ENCODE measurements at regions not wholly inside any gene's neighbourhood (a gene's known extent, or its start where the extent isn't known, plus 50 kb on each side); places are given as distances from the start of the nearest gene placed in this dataset.

DNA sequence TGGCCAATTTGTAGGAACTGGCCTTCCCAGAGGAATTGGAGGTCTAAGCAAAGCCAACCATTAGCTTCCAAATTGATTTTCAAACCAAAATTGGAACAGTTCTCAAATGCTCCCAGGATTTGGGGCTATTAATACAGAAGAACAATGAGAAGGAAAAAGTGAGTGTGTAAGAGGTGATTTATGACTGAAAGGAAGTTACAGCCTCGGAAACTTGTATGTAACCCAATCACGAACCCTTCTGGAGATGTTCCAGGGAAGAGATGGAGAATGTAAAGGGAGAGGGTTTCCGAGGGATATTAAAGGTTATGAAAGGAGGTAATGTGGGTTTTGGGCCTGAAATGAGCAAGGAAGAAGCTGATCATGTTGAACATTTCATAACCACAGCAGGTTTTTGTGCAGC lies 93.2 kb upstream of the CXCL14 start:
- WGBS: 72% methylated on average over 3 of the region's 3 CpGs

DNA sequence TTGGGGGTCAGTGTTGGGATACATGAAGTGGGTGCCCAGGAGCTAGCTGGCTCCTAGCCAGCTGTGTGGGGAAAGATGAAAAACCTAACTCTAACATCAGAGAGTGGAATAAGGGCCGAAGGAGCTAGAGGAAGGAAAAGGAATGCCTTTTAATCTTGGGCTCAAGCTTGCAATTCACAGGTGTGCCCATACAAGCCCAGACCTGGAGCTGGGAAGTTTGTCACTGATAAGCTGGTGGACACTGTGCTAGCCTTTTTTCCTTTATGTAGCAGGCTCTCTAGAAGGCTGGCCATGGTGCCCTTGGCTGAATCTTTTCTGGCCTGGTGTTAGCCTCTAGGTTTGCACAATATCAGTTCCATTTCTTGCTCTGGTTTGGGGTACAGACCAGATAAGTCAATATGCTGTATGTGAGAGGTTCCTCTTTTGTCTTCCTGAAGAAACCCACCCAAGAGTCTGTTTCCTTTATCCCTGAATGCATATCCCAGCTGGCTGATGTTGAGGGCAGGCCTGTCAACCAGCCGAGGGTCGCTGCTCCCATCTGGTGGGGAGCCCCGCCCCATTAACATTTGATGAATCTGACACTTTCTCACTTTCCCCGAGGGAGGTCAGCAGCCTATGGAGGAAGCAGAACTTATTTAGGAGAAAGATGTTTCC lies 92.4 kb upstream of the CXCL14 start:
- Histone ChIP-seq H3K9ac (ENCODE audit: low read depth in 1 of 2, low read length in 2 of 2) (no peak overlapping the region), H3K27me3 (ENCODE audit: control insufficient read depth in 4 of 4, insufficient read depth in 4 of 4, low read length in 3 of 4) (no peaks in the 10 kb centered on the region), H3K9me3 (ENCODE audit: control insufficient read depth in 4 of 4, low read length in 3 of 4) (peaks cover 0 to 2% (median 0%) of the 10 kb centered on the region in 4 donors), H3K4me1 (ENCODE audit: control insufficient read depth in 4 of 4, insufficient read depth in 4 of 4, low read length in 3 of 4) (no peaks in the 10 kb centered on the region), H3K36me3 (ENCODE audit: control insufficient read depth in 4 of 4, insufficient read depth in 3 of 4, low read depth in 1 of 4, low read length in 3 of 4) (no peaks in the 10 kb centered on the region), H3K27ac (ENCODE audit: low read depth in 1 of 2, low read length in 2 of 2) (no peak overlapping the region), H3K4me3 (ENCODE audit: low read depth in 1 of 3, low read length in 3 of 3) (no peak overlapping the region)
- WGBS: 60% methylated on average over 5 of the region's 5 CpGs
- DNase-seq (ENCODE audit: low spot score): no peak
- TF ChIP-seq FOXA2 (IDR thresholded peaks at IDR 0.05) (no peak), ATF3 (IDR thresholded peaks at IDR 0.05) (no peak), RAD21 (IDR thresholded peaks at IDR 0.05) (no peak), REST (IDR thresholded peaks at IDR 0.05) (no peak), RXRA (IDR thresholded peaks at IDR 0.05) (no peak), SP1 (IDR thresholded peaks at IDR 0.05) (no peak), HNF4G (IDR thresholded peaks at IDR 0.05) (no peak), ZBTB33 (IDR thresholded peaks at IDR 0.05) (no peak), GABPA (IDR thresholded peaks at IDR 0.05 in 1 of 2, conservative IDR thresholded peaks at IDR 0.05 in 1 of 2) (no peak)

More for the DNA sequence above, 93.2 kb upstream of the CXCL14 start:
- no peaks in the 10 kb centered on the region for H3K36me3 ChIP-seq (ENCODE audit: control insufficient read depth in 4 of 4, insufficient read depth in 3 of 4, low read depth in 1 of 4, low read length in 3 of 4)
- no peak overlapping the region for H3K9ac ChIP-seq (ENCODE audit: low read depth in 1 of 2, low read length in 2 of 2)
- no peak for DNase-seq (ENCODE audit: low spot score)
- H3K4me3 ChIP-seq (ENCODE audit: low read depth in 1 of 3, low read length in 3 of 3): no peak overlapping the region
- no peaks in the 10 kb centered on the region for H3K27me3 ChIP-seq (ENCODE audit: control insufficient read depth in 4 of 4, insufficient read depth in 4 of 4, low read length in 3 of 4)
- peaks cover 0 to 2% (median 0%) of the 10 kb centered on the region in 4 donors for H3K9me3 ChIP-seq (ENCODE audit: control insufficient read depth in 4 of 4, low read length in 3 of 4)
- H3K27ac ChIP-seq (ENCODE audit: low read depth in 1 of 2, low read length in 2 of 2): no peak overlapping the region
- H3K4me1 ChIP-seq (ENCODE audit: control insufficient read depth in 4 of 4, insufficient read depth in 4 of 4, low read length in 3 of 4): no peaks in the 10 kb centered on the region
- TF ChIP-seq JUND (IDR thresholded peaks at IDR 0.05) (no peak), REST (IDR thresholded peaks at IDR 0.05) (no peak), EGR1 (IDR thresholded peaks at IDR 0.05; ENCODE audit: low read depth in 2 of 2) (no peak)

Data from liver (tissue), 7 donors.